Erythroblast (primary cell): ENCODE measurements at regions not wholly inside any gene's neighbourhood (a gene's known extent, or its start where the extent isn't known, plus 50 kb on each side); places are given as distances from the start of the nearest gene placed in this dataset.

Source experiments
- DNase-seq, 2 experiments: peaks; one replicate each; lab custom pipeline; 2025; lab: John Stamatoyannopoulos, UW
- GATA1 ChIP-seq: IDR thresholded peaks from 2 replicates; pipeline ENCODE4 v1.6.1; 2011; ENCODE audit warnings: low read depth, mild to moderate bottlenecking, control low read depth, low read length, moderate library complexity
- POLR2A ChIP-seq: IDR thresholded peaks from 2 replicates; pipeline ENCODE4 v1.6.1; 2011; ENCODE audit warnings: mild to moderate bottlenecking, low read length

- no peak for DNase-seq
Observed at GRCh38 chr12:47007048-47007447, 72.4 kb upstream of the PCED1B start.

GRCh38 chr12:47012552-47012951 is 66.9 kb upstream of the PCED1B start:
- no peak for TF ChIP-seq GATA1
- TF ChIP-seq POLR2A, result no peak
- DNase-seq, result no peak

More at GRCh38 chr12:47007048-47007447, 72.4 kb upstream of the PCED1B start:
- TF ChIP-seq POLR2A (no peak), GATA1 (no peak)

GRCh38 chr12:47014474-47014873 is 64.9 kb upstream of the PCED1B start:
- TF ChIP-seq GATA1 (no peak), POLR2A (no peak)
- no peak for DNase-seq

- DNase-seq, result no peak
- no peak for TF ChIP-seq GATA1
- TF ChIP-seq POLR2A, result no peak
Observed at GRCh38 chr12:47015381-47015780, 64.0 kb upstream of the PCED1B start.

- DNase-seq, result no peak
- TF ChIP-seq GATA1 (no peak), POLR2A (no peak)
Observed at GRCh38 chr12:47017041-47017713, 62.2 kb upstream of the PCED1B start.

GRCh38 chr12:47017901-47018475 is 61.4 kb upstream of the PCED1B start:
- DNase-seq, result no peak
- TF ChIP-seq GATA1 (no peak), POLR2A (no peak)

- no peak for TF ChIP-seq POLR2A
- TF ChIP-seq GATA1, result no peak
- no peak for DNase-seq
Observed at GRCh38 chr12:47020211-47020821, 59.1 kb upstream of the PCED1B start.

GRCh38 chr12:47021298-47021697 is 58.1 kb upstream of the PCED1B start:
- TF ChIP-seq POLR2A, result no peak
- no peak for TF ChIP-seq GATA1
- peak; percentile 56 to 70 for DNase-seq

GRCh38 chr12:47022296-47022695 is 57.1 kb upstream of the PCED1B start:
- no peak for DNase-seq

GRCh38 chr12:47023311-47023710 is 56.1 kb upstream of the PCED1B start:
- DNase-seq, result no peak
- TF ChIP-seq GATA1, result no peak
- no peak for TF ChIP-seq POLR2A

More at GRCh38 chr12:47022296-47022695, 57.1 kb upstream of the PCED1B start:
- TF ChIP-seq POLR2A, result no peak
- TF ChIP-seq GATA1, result no peak

GRCh38 chr12:47023953-47024352 is 55.5 kb upstream of the PCED1B start:
- DNase-seq, result no peak
- TF ChIP-seq POLR2A, result no peak
- no peak for TF ChIP-seq GATA1

GRCh38 chr12:47024463-47024862 is 55.0 kb upstream of the PCED1B start:
- TF ChIP-seq POLR2A, result no peak
- TF ChIP-seq GATA1, result no peak
- DNase-seq, result no peak

- TF ChIP-seq GATA1 (no peak), POLR2A (no peak)
- no peak for DNase-seq
Observed at GRCh38 chr12:47025349-47025748, 54.1 kb upstream of the PCED1B start.

- TF ChIP-seq GATA1 (no peak), POLR2A (no peak)
- no peak for DNase-seq
Observed at GRCh38 chr12:47025798-47026197, 53.6 kb upstream of the PCED1B start.
